Neural cell (in vitro differentiated cells): ENCODE measurements at regions not wholly inside any gene's neighbourhood (a gene's known extent, or its start where the extent isn't known, plus 50 kb on each side); places are given as distances from the start of the nearest gene placed in this dataset.

Experiments used
- EZH2 ChIP-seq: fragments of 200-600, 300-800 bp; shearing (Covaris generic), sonication (generic); IDR thresholded peaks from 2 replicates; pipeline ENCODE4 v1.6.1; 2014; ENCODE audit warnings: antibody characterized with exemption, low read length, borderline replicate concordance, mild to moderate bottlenecking; ENCODE audit not compliant: insufficient read depth, poor library complexity, severe bottlenecking
- POLR2AphosphoS5 ChIP-seq: IDR thresholded peaks from 2 replicates; pipeline ENCODE4 v1.6.1; 2012
- TAF1 ChIP-seq: IDR thresholded peaks from 2 replicates; pipeline ENCODE4 v1.6.1; 2012; ENCODE audit warnings: low read depth
- TF ChIP-seq, protein P1 (sequence below): fragments of 450-650 bp; IDR thresholded peaks from 2 replicates; pipeline ENCODE4 v1.5.1; 2014; ENCODE audit warnings: antibody characterized with exemption, mild to moderate bottlenecking, moderate library complexity; ENCODE audit not compliant: poor library complexity, severe bottlenecking

DNA sequence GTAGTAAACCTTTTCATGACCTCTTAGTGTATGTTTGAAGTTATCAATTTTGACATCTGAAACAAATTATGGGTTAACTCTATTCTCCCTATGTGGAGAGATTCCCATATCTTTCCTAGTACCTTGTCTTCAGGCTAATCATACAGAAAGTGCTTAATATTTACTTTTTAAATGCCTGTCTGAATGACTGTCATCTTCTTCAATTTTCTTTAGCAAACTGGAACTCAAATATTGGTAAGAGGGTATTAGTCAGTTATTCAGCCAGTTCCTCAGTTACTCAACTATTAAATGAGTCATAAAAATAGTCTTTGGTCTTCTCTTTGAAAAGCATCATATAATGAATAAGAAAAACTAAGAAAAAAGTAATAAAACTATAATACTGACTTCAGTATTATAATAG is 1038.0 kb upstream of the PIK3C3 start:
- no peak for TF ChIP-seq EZH2
- TF ChIP-seq, protein P1, sequence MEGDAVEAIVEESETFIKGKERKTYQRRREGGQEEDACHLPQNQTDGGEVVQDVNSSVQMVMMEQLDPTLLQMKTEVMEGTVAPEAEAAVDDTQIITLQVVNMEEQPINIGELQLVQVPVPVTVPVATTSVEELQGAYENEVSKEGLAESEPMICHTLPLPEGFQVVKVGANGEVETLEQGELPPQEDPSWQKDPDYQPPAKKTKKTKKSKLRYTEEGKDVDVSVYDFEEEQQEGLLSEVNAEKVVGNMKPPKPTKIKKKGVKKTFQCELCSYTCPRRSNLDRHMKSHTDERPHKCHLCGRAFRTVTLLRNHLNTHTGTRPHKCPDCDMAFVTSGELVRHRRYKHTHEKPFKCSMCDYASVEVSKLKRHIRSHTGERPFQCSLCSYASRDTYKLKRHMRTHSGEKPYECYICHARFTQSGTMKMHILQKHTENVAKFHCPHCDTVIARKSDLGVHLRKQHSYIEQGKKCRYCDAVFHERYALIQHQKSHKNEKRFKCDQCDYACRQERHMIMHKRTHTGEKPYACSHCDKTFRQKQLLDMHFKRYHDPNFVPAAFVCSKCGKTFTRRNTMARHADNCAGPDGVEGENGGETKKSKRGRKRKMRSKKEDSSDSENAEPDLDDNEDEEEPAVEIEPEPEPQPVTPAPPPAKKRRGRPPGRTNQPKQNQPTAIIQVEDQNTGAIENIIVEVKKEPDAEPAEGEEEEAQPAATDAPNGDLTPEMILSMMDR: no peak
- TF ChIP-seq POLR2AphosphoS5: no peak
- no peak for TF ChIP-seq TAF1
